Renal cortex interstitium (tissue), 11 donors: ENCODE measurements at regions not wholly inside any gene's neighbourhood (a gene's known extent, or its start where the extent isn't known, plus 50 kb on each side); places are given as distances from the start of the nearest gene placed in this dataset.
A peak's percentile ranks its signal among the peaks of the same experiment; 100 is the strongest.
"Not testable (repeated sequence)": the region's sequence is repeated elsewhere in the genome, so short reads cannot be mapped to it uniquely, and the experiment has no call there.

Source experiments
- DNase-seq, 11 donors: peaks; one replicate each; pipeline ENCODE4 v3.0.0-alpha.2; 2013; ENCODE audit warnings: low read depth in 9 of 11, low spot score in 4 of 11; ENCODE audit errors: extremely low read depth in 1 of 11

DNA sequence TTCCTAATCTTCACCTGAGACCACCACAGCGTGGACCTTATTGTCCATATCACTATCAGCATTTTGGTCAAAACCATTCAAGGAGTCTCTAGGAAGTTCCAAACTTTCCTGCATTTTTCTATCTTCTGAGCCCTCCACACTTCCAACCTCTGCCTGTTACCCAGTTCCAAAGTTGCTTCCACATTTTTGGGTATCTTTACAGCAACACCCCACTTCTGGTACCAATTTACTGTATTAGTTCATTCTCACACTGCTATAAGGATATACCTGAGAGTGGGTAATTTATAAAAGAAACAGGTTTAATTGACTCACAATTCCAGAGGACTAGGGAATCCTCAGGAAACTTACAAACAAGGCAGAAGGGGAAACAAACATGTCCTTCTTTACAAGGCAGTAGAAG is 103.3 kb upstream of the CBLB start:
- no peak for DNase-seq

DNA sequence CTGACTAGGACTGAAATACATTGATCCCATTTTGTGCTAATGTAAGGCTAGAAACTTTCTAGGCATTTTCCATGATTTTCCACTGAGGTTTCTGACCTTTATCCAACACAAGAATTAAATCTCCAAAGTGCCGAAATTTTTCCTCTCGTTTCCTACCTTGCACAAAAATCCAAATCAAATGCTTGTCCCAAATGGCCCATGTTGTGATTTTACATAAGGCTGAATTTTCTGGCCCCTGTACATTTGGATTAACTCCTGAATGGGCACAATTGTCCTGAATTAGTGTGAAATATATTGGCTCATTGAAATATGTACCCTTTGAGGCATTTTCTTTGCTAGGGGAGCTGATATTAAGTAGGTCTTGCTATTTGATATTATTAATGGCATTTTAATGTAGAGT is 105.6 kb upstream of the CBLB start:
- no peak for DNase-seq

DNA sequence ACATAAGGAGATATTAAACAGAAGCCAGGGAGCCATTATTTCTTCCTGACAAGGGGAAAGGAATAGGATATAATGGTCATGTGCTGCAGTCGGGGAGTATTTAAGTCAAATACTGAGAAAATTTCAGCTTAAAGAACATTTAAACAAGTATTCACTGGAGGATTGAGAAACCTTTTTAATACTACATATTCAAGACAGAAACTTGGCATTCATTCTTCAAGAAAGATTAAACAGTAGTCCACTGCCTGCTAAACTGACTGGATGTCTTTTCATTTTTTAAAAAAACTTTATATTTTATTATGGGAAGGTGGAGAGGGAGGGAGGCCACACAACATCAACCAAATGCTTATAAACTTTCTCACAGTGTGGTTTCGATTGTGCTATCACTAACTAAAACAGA is 107.4 kb upstream of the CBLB start:
- DNase-seq = no peak

DNA sequence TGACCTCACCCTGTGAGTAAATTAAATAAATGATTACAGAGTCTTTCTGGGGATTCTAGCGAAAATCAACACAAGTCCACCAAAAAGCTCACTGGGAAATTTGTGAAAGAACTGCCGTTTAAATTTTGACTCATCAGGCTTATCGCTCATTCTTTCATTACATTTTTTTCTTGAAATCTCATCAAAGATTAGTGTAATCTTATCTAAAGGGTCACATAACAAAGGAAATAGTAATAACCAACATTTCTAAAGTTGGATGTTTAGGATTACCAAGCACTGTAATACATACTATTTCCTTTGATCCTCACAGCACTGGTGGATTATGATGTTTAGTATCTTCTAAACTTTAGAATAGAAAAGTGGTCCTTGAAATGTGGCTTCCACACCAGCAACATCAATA is 111.1 kb upstream of the CBLB start:
- DNase-seq = no peak

DNA sequence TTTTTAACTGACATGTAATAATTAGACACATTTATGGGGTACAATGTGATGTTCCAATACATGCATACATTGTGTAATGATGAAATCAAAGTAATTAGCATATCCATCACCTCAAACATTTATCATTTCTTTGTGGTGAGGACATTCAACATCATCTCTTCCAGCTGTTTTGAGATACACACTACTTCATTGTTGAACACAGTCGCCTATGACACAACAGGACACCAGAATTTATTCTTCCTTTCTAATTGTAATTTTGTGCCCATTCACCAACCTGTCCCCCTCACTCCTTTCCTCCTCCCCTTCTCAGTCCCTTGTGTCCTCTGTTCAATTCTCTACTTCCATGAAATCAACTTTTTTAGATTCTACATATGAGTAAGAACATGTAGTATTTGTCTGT is 113.4 kb upstream of the CBLB start:
- no peak for DNase-seq

DNA sequence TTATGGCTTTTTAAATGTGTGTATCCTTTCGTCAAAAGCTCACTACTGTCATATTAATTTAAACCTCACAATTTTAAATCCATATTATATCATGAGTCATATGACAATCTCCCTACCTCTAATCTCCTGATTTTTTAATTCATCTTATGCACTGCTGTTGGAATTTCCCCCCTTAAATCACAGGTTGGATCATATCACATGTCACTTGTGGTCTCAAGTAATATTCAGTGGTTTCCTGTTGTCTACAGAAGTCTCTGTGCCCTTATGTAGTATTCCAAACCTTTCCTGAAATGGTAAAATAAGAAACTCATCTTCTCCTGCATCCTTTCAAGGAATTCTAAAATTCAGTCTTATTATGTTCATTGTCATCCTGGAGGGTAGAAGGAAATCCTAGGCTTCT is 116.0 kb upstream of the CBLB start:
- DNase-seq = no peak

DNA sequence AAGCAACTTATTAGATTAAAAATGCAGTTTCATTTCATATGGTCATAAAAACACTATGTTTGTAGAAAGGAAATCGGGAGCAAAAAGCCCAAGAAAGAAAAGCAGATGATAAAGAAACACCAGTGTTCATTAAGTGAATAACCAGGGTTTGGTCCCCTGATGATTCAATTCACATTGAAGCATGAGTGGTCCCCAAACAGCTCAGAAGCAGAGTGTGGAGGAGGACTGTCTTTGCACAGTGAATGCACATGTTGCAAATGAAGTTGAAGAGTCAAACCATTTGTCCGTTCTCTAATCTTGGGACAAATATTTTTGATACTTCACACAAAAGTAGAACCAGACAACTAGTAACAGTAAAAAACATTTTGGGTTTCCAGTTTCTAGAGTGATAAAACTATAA is 117.5 kb upstream of the CBLB start:
- DNase-seq = not testable (repeated sequence)

DNA sequence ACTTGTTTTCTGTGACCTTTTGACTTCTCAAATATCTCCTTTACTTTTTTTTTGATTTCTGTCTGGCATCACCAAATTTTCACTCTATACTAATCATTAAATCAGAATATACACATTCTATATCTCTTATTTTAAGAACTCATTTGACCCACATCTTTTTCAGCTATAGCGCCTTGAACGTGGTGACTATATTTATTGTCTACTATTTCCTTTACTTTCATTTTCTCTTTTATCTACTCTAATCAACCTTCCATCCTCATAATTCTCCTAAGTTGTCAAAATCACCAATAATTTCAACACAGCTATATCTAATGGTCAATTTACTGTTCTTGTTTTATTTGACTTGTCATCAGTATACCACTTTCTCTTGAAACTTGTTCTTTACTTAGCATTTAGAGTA is 119.0 kb upstream of the CBLB start:
- no peak for DNase-seq

DNA sequence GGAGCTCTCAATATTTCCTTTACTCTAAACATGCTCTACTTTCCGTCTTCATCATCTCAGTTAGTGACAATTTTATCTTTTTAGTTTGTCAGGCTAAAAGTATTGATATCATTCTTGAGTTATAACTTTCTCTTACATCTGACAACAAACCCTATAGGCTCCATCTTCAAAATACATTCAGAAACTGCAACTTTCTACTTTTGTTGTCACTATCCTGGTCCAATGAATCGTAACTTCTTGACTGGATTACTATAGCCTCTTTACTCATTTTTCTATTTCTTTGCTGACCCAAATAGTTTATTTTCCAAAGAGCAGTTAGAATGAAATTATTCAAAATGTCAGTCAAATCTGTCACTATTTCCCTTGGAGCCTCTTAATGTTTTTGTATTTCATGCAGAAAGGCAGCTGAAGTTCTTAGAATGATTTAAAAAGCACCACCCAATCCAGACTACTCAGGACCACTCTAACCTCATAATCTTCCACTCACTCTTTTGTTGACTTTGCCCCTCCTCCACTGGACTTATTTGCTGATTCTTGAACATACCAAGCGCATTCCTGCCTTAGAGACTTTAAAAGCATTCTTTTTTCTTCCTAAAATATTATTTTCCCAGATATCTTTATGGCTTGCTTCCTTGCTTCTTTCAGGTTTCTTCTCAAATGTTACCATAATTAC is 119.9 kb upstream of the CBLB start:
- DNase-seq = peak in 2 of 11 donors; percentile 20 to 40

DNA sequence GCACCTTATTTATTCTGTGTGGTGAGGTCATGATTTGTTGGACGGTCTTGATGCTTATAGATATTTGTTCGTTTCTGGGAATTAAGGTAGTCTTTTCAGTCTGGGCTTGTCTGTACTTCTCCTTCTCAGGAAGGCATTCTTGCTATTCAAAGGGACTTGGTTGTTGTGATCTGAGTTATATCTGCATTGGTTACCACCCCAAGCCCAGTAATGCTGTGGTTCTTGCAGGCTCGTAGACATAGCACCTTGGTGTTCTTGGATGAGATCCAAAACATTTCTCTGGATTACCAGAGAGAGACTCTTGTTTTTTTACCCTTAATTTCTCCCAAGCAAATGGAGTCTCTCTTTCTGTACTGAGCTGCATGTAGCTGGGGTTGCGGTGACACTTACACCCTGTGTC is 128.0 kb upstream of the CBLB start:
- DNase-seq = no peak

DNA sequence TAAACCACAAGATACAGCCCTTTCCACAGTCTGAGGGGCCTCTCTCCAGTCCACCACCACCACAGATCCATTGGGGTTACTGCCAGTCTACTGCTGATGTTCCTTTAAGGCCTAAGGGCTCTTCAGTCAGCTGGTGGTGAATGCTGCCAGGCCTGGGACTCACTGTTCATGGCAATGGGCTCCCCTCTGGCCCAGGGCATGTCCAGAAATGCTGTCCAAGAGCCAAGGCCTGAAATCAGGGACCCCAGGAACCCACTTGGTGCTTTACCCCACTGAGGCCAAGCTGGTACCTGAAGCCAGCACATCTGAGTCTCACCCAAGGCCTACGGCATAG is 128.6 kb upstream of the CBLB start:
- no peak for DNase-seq

DNA sequence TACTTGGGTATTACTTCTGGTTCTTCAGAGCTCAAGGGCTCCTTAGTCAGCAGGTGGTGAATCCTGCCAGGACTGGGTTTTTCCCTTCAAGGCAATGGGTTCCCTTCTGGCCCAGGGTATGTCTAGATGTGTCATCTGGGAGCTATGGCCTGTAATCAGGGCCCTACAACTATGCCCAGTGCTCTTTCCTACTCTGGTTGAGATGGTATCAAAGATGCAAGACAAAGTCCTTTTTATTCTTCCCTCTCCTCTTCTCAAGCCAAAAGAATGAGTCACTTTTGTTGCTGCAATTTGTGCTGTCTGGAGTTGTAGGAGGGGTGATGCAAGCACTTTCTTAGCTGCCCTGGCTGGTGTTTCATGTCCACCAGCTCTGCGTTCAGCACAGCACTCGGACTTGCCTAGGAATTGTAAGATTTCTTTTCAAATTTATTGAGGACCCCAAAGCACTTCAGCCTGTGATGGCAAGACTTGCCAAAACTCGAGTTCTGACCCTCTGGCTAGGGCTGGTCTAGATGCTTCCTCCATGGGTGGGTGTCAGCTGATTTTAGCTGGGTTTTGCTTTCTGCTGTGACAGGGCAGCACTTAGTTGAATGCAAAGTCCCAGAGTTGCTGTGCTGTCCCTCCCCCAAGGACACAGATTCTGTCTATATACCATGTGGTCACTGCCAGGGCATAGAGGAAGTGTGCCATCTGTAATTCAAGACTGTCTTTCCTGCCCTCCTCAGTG is 129.2 kb upstream of the CBLB start:
- DNase-seq = no peak

DNA sequence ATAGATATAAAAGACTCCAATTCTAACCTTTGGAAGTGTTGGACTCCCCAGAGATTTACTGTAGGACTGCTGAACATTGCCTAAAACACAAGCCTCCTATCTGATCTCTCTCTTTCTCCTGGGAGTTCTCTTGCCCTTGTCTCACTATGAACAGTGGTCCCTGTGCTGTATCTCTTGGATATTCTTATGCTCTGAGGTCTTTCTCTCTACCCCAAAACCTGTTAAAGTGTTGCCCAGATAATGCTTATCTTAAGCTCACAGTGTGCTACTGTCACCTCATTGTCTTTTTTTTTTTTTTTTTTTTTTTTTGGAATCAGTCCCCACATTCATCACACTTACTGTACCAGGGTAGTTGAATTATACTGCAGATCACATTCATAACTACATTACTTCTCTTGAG is 131.0 kb upstream of the CBLB start:
- DNase-seq = no peak

DNA sequence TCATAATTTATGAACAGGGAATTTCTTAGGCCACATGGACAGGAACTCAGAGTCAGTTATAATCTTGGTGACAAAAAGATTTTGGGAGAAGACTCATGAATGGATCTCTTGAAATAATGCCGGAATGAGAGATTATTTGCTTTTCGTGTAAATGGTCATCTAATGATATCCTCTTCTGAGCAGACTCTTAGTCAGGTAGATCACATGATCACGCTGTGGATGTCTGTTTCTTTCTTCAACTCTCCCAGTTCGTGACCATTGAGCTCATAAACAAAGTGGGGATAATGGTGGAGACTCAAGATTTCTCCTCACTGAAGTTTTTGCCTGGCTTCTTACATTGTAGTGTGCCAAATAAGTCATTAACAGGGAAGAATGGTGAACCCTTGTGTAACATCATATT is 133.1 kb upstream of the CBLB start:
- no peak for DNase-seq

DNA sequence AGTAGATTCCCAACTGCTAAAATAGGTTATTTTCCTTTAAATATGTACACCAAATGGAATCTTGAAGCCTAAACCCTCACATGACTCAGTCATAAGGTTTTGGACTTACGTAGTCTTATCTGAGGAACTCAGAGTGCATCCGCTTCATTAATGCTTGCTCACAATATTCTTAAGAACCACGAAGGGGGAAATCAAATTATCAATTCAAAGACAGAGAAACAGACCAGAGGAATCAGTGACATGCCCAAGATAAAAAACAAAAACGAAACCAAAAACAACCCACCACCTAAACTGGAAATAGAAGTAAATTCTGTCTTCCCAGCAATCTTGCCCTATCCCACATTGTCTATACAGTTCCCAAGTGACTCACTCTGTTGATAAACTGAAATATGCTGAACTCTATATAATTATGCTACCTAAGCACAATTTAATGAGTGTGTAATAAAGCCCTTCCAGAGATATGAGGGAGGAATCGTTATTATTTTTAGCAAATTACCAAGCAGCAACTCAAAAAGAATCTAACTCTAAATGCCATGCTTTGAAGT is 135.4 kb upstream of the CBLB start:
- no peak for DNase-seq

DNA sequence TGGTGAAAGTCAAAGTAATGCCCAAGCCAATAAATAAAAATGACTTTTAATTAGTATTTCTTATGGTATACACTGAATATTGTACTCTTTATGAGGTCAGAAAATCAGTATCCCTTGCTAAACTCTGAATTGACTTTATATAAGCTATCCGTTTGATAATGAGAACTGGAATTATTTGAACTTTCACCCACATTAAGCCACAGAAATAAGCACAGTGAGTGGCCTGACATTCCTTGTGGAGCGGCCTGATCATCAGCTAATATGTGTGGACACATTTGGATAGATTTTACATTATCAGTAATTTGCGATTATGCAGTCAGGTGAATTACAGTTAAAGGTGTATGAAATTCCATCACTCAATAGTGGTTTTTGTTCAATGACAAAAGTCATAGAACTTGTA is 136.0 kb upstream of the CBLB start:
- DNase-seq = no peak

DNA sequence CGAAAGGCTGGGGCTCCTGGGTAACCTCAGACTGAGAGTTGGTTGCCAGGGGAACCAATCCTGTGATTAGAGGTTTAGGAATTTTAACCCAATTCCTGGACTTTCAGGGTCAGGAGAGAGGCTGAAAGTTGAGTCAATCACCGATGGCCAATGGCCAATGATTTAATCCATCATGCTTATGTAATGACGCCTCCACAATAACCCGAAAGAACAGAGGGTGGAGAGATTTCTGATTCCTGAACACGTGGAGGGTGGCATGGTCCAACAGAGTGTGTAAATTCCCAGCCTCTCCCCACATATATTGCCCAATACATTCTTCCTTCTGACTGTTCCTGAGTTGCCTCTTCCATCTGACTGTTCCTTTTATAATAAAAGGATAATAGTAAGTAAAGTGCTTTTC is 137.2 kb upstream of the CBLB start:
- DNase-seq = no peak

DNA sequence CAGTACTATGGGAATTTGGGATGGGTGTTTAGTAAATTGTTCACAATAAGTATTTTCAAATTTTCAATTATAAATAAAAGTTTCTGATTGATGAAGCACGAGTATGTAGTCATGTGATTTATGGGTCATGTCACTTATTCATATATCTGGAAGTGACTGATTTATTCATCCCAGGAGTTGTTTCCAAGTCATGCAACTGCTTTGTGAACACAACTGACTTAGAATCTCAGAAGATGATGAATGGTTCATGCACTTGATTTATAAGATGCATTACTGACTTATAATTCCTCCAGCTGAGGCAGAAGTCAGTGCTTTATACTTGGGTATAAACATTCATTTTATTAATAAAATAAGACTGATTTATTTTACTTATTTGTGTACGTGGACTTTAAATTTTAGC is 137.8 kb upstream of the CBLB start:
- DNase-seq = no peak

DNA sequence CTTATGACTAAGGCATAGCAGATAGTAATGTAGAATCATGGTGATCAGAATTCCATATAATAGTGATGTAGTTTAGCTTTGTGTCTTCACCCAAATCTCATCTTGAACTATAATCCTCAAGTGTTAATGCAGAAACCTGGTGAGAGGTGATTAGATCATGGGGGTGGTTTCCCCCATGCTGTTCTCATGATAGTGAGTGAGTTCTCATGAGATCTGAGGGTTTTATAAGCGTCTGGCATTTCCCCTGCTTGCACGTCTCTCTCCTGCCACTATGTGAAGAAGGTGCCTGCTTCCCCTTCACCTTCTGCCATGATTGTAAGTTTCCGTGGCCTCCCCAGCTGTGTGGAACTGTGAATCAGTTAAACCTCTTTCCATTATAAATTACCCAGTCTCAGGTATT is 138.7 kb upstream of the CBLB start:
- no peak for DNase-seq

DNA sequence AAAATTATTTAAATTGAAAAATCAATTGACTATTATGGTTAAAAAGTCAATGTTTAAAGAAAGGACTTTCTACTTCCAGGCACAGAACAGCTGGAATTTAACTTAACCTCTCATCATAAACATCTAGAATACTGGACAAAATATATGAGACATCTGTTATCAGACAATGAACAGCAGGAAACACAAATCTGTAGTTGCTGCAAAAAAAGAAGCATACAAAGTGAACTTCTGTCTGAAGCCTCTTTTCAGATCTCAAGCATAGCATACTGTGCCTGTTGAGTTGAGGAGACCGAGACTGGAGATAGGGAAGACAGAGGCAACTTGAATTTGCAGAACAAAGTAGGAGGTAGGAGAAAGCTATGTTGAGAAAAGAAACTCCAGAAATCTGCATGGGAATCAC is 140.0 kb upstream of the CBLB start:
- DNase-seq = peak in 5 of 11 donors; percentile 13 to 40 (median 24)

DNA sequence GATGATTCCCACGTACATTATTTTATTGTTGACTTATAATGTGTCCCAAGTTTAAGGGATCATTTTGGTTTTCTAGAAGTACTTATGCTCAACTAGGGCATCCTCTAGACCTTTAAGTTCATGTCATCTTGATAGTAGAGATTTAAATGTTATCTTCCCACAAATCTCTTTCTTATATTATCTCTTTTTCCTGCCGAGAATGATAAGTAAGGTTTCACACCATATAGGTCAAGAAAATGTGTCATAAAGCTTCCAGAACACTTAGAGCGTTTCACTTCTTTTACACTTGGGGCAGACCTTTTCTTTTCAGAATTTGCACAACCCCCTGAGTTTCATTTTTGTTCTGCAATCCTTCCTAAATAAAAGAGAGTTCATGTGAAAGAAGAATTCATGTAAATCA is 142.0 kb upstream of the CBLB start:
- no peak for DNase-seq
